HG03575 (cell line): ENCODE measurements at regions not wholly inside any gene's neighbourhood (a gene's known extent, or its start where the extent isn't known, plus 50 kb on each side); places are given as distances from the start of the nearest gene placed in this dataset.
"Not testable (repeated sequence)": the region's sequence is repeated elsewhere in the genome, so short reads cannot be mapped to it uniquely, and the experiment has no call there.

Experiments used
- ATAC-seq: cut with Tn5 transposase; IDR thresholded peaks from one replicate; pipeline ENCODE4 v1.9.1; 2021; ENCODE audit not compliant: unreplicated experiment, insufficient number of reproducible peaks, low FRiP score; ENCODE audit errors: extremely low read depth

DNA sequence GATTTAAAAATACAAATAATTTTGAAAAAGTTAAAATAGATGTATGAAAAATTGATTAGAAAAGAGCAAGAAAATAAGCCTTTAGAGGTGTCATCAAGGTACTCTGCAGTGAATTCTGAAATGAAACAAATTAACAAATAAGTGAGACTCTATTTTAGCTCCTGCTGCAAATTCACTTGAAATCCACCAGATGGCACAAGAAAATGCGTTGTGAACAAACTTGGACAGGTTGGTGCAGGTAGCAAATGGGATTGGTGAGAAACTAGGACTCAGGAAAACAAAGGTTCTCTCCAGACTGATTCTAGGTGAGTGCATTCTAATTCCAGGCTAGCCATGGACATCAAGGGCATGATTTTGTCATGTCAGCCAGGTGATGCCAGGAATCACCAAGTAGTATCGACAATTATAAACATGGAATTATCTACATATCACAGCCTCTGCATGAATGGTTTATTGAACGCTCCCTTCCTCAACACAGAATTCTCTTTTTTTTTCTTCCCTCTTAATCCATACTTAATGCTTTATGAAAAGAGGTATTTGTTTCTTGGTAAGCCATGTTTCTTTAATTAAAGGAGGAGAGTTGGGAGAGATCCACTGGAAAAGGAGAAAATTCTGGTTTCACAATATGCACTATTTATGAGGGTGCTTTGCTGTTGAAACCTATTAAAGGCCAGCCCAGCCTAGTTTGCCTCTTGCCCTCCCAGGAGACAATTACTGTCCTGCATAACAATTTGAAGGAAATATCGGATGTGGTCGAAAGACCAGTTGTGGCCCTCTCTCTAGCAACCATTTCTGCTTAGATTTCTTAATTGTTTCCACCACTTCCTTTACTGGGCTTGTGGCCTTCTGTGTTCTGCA lies 118.1 kb downstream of the ZNF365 start:
- no peak for ATAC-seq

DNA sequence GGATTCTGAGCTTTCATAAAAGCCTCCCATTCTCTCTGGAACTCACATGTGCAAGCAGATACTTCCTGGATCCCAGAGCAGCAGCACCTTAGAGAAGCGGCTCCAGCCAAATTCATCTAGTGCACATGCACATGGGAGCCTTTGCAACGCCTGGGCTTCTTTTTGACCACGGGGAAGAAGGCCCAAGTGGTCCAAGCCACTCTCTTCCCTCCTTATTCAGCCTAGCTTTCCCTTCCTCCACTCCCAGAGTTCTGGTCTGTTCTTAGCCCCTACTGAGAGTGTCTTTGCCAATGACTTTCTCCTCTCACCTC lies 118.7 kb downstream of the ZNF365 start:
- no peak for ATAC-seq

DNA sequence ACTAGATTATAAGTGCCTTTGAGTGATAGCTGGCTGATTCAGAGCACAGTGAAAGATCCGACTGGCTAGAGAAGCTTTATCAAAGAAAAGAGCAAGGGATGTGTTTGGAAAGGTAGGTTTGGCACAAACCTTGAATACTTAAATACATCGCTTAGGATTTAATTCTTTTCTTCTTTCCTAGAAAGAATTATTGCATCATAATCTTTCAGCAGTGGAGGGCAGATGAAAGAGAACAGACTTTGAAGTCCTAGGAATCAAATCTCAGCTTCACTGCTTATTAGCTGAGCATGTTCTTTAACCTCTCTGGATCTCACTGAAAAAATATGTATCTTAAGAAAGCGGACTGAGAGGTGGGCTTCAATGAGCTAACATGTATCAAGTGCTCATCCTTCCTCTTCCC lies 122.8 kb downstream of the ZNF365 start:
- ATAC-seq, result no peak

DNA sequence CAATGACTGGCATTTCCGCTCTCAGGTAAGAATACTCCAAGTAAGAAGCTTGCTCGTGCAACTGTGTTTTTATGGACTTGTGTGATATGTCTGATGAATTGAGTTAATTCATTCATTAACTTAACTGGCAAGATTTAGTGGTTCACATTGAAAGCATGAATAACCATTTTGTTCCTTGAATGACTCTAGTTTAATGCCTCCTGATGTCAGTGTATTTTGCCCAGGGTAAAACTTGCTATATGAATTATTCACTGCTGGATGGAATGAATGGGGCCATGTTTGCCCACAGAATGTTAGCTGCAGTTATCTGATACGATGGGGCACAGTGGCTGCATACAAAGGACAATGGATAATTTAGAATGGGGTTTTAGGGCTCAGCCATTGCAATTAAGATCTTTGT lies 124.1 kb downstream of the ZNF365 start:
- no peak for ATAC-seq

DNA sequence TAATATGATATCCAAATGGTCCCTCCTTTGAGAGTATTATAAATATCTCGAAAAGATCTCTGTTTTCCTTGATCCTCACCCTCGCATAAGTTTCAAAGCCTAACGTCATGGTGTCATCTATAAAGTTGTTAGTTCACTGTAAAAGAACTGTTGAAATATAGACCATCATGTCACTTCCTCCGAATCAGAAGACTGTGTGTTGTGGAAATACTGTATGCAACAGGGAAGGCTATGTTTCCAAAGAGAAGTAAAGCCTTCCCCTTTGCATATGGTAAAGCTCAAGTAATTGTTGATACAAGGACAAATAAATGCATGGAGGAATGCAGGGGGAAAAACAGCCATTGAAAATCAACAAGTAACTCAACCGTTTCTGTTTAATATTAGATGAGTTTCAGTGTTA lies 125.9 kb downstream of the ZNF365 start:
- ATAC-seq, result not testable (repeated sequence)

DNA sequence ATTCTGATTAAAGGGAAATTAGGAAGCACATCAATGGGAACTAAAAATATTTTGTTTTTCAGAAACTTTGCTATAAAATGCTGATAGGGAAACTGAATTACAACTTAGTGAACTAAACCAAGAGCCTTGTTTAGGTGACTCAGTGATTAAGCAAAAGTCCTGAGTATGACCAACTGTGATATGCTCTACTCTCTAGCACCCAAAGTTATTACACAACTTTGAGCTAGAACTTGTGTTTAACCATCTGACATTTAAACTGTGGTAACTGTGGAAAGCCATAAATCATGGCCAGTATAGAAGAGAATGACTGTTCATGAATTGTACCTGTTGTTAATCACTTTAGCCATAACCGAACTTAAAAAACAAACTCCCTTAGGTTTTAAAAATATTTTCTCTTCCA lies 127.4 kb downstream of the ZNF365 start:
- ATAC-seq, result no peak

DNA sequence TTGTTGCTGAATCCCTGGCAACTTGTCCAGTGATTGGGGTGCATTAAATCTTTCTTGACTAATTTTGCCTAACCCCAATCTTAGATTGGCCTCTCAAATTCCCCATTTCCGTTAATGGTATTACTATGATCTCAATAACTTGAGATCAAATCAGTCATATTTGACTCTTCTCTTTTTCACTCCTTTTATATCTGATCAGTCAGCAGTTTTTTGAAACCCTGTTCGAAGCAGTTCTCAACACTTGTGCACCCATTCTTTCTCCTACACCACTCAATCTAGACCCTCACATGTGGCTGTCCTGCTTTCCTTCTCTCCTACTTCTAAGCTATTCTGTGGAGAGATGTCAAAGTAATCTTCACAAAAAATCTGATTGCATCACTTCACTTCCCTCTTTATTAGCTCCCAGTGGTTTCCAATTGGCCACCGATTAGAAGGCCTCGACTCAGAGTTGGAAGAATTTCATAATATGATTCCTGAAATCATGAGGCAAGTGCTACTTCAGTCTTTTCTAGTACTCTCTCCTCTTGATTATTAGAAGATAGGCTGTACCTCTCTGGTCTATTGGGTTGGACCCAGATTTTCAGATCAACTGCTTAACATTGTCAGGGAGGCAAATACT lies 128.9 kb downstream of the ZNF365 start:
- ATAC-seq, result no peak

DNA sequence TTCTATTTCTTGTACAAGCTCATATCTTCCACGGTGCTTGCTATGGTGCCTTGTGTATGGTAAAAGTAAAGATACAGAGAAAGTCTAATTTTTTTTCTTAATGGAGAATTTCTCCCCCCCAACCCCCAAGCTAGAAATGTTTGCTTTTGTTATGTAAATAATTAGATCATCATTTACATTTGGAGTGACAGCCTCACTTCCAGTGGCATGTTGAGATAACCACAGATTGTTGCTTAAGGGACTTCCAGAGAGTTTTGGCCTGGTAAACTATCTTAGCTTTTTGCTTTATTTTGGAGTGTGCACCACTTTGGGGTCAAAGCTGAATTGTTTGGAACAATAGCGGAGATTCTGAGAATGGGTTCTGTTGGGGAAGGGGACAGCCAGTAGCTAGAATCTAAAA lies 129.7 kb downstream of the ZNF365 start:
- no peak for ATAC-seq

DNA sequence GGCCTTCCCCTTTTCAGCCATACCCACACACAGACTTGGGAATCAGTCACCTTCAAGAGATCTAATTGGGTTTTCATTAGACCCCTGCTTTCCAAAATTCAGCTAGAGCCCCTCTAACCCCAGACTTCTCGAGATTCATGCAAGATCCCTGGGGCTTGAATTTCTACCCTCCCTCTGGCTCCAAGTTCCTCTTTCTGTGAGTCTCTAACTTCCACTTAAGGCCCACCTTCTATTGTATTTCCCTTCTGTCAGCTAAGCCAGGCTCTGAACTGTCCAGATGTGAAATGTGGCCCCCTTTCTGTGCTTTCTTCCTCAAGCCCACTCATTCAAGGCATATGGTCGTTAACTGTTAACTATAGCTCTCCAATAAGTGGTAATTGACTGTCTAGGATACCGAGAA lies 132.2 kb downstream of the ZNF365 start:
- no peak for ATAC-seq

DNA sequence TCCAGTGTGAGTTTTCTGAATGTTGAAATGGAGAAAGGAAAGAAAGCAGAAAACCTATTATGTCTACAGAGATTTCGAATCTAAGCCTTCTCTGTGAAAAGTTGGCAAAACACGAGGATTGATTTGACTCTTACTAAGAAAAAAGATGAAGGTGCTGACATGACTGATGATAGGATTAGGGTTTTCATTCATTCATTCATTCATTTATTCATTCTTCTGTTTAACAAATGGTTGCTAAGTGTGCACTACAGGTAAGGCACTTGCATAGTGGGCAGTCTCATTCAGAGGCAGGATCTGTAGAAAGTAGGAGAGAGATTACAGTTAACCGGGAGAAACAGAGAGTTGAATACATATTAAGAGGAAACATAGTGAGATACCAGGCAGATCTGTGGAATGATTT lies 137.1 kb downstream of the ZNF365 start:
- no peak for ATAC-seq

DNA sequence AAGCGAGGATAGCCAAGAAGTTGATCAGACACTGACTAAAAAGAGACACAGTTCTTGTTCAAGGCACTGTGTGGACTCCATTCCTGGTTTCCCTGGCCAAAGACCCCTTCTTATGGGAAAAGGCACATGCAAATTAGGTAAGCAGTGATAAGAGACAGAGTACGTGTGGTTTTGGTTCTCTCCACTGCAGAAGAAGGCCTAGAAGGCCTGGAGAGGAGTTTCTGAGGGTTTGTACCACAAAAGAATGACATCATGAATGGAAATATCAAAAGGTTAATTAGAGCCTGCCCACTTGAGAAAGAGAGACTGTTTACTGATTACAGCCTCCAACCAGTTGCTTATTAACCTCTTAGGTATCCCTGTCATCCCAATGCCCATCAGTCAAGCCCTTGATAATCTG lies 137.5 kb downstream of the ZNF365 start:
- ATAC-seq, result peak; percentile 74

DNA sequence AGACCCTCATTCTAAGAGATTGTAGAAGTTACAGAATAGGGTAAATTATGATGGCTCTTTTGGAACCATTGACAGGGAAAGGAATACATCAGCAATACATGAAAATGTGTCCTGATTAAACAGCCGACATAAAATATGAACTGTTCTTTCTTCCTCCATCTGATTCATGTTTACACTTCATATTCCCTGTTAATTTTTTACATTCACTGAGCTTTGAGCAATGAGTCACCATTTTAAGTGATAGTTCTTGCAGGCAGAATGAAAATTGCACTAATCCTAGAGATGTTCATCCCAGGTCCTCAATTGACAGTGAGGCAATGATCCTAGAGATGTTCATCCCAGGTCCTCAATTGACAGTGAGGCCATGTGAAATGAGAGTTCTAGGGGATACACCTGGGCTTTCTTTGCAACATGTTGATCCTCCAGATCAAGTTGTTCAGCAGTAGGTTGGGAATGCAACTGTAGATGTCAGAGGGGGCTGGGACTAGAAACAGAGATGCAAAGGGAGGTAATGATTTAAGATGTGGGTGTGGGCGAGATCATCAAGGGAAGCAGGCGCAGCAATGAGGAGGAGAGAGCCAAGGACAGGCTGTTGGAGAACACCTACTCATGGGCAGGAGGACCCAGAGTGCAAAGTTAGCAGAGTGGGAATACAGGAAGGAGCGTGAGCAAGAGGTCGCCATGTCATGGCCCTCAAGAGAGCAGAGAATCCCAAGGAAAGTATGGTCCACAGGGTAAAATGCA lies 138.7 kb downstream of the ZNF365 start:
- no peak for ATAC-seq

DNA sequence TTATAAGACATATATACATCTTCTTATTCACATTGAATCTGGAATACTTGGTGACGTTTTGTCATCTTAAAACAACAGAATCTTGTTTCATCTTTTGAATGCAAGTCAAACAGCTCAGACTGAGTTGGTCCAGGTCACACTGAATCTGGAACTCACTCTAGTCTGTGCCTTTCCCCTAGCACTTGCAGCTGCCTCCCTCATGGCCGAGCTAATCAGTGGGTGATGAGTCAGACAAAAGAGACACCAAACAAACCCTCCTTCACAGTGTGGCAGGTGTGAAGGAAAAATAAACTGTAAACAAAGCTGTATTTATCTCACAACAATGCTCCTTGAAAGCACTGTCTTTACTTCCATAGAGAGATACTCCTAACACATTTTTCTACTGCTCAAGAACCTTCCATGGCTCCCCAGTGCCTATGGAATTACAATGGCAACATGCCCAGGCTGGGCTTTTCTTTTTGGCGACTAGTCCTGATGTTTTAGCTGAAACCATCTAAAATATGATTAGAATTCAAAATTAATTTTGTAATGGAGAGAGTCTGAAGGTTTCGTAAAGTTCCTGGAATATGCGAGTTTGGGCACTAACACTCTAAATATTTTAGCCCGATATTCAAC lies 140.0 kb downstream of the ZNF365 start:
- ATAC-seq, result no peak

DNA sequence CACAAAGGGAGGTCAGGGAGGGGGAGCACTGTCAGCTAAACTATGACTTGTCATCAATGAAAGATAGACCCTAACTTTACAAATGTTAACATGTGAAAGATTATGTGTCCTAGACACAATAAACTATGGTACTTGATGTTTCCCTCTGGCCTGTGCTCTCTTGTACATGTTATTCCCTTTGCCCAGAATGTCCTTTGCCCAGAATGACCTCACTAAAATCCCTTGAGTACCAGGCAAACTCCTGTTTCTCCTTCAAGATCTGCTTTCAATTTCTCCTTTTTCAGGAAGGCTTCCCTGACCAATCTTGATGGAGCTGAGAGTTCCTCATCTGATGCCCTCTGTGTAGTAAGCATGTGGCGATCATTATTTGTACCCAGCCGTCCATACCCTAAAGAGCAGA lies 143.1 kb downstream of the ZNF365 start:
- no peak for ATAC-seq

DNA sequence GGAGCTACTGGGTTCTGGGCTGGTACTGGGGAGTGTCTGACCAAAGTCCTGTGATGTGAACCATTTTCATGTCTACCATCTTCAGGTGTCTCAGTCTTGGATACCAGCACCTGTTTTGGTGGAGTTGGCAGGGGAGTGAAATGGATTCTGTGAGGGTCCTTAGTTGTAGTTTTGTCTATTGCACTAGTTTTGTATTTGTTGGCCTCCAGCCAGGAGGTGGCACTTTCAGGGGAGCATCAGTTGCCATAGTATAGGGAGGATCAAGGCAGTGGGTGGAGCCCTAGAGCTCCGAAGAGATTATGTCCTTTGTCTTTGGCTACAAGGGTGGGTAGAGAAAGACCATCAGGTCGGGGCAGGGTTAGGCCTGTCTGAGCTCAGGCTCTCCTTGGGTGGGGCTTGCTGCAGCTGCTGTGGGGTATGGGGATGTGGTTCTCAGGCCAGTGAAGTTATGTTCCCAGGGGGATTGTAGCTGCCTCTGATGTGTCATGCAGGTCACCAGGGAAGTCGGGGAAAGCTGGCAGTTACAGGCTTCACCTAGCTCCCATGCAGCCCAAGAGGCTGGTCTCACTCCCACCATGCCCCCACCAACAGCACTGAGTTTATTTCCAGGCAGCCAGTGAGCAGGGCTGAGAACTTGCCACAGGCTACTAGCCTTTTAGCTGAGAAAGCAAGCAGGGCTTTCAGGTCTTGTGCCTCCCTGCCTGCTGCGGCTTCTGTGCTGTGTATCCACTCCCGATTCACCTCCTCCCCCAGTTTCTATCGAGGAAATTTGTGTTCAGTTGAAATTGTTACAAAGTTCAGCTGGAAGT lies 153.1 kb downstream of the ZNF365 start:
- ATAC-seq, result peak; percentile 35

DNA sequence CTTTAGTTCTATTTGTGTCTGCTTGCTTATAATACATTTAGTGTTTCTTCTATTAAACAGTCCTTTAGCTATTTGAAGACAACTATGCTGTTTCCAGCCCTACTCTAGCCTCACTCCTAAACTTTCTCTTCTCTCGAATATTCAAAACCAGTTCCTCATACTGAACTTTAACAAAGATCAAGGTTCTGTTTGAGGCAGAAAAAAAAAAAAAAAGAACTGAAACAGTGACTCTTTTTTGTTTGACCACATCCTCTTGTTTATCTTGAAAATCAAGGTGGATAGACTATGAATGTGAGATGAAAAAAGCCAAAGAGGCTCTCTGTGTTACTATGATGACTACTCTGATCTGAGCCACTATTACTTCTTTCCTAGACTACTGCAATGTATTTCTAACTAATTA lies 154.3 kb downstream of the ZNF365 start:
- ATAC-seq, result peak; percentile 89

DNA sequence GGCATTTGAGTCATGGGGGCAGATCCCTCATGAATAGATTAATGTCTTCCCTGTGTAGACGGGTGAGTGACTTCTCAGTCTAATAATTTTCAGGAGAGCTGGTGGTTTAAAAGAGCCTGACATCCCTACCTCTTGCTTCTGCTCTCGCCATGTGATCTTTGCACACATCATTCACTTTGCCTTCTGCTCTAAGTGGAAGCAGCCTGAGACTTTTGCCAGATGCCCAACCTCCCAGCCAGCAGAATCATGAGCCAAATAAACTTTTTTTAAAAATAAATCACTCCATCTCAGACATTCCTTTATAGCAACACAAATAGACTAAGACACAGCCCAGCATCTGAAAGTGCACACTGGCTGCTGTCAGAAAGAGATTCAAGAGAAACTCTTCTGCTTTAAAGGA lies 155.2 kb downstream of the ZNF365 start:
- ATAC-seq, result no peak

DNA sequence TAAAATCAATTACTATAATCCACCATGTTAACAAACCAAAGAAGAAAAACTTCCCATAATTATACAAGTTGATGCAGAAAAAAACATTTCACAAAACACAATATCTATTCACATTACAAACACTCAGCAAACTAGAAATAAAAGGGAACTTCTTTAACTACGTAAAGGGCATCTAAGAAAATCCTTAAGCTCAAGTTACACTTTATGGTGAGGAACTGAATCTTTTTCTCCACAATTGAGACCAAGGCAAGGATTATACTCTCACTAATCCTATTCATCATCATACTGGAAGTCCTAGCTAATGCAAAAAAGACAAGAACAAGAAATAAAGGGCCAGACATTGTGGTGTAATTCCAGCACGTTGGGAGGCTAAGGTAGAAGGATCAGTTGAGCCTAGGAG lies 159.9 kb downstream of the ZNF365 start:
- no peak for ATAC-seq

DNA sequence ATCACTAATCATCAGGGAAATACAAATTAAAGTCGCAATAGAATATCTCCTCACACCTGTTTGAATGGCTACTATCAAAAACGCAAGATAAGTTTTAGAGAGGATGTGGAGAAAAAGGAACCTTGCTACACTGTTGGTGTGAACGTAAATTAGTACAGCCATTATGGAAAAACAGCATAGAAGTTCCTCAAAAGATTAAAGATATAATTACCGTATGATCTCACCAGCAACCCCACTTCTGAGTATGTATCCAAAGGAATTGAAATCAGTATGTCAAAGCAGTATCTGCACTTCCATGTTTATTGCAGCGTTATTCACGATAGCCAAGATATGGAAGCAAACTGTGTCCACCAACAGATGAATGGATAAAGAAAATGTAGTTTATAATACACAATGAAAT lies 164.4 kb downstream of the ZNF365 start:
- ATAC-seq, result no peak
